Thyroid gland (tissue), 4 donors: ENCODE measurements at regions not wholly inside any gene's neighbourhood (a gene's known extent, or its start where the extent isn't known, plus 50 kb on each side); places are given as distances from the start of the nearest gene placed in this dataset.

Experiments
- POLR2A ChIP-seq, 2 donors: fragments of 450-650 bp; IDR thresholded peaks; one replicate each; pipeline ENCODE4 v1.6.1; 2017; ENCODE audit warnings: antibody characterized with exemption in 2 of 2, mild to moderate bottlenecking in 2 of 2, moderate library complexity in 1 of 2
- TF ChIP-seq, protein P1 (sequence below), 6 experiments: fragments of 200-600 bp in 3 of 6; fragments of 450-650 bp in 3 of 6; sonication (generic) in 3 of 6; IDR thresholded peaks; one replicate each; pipeline ENCODE4 v1.5.1; 2016 to 2019; ENCODE audit warnings: antibody characterized with exemption in 6 of 6, mild to moderate bottlenecking in 2 of 6, inconsistent platforms in 1 of 6, moderate library complexity in 1 of 6

DNA sequence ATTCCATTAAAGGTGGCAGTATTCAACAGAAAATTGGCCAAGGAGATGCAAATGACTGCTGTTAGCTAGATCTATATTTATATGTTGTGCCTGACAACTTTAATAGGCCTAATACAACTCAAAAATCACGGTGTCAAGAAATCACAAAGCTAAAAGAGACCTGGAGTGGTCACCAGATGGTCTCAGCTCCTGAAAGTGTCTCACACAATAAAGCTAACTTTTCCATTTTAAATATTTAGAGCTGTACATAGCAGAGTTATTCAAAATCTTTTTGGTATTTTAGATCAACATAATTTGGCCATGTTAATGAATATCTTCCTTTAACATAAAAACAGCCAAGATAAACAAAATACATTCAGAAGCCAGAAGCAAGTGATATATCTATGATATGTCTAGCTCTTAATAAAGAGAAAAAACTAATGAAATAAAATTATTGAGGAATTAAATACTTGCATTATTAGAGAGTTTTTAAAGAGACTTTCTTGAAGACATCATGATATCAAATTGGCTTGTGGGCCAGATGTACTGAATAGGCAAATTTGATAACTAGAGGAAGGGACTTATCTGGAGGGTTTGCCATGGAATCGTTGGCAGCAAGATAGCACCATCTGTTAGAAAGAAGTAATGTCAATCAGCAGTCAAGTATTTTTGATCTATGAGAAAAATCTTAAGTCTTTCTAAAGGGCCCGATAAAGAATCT is 84.9 kb upstream of the SCAF8 start:
- TF ChIP-seq, protein P1, sequence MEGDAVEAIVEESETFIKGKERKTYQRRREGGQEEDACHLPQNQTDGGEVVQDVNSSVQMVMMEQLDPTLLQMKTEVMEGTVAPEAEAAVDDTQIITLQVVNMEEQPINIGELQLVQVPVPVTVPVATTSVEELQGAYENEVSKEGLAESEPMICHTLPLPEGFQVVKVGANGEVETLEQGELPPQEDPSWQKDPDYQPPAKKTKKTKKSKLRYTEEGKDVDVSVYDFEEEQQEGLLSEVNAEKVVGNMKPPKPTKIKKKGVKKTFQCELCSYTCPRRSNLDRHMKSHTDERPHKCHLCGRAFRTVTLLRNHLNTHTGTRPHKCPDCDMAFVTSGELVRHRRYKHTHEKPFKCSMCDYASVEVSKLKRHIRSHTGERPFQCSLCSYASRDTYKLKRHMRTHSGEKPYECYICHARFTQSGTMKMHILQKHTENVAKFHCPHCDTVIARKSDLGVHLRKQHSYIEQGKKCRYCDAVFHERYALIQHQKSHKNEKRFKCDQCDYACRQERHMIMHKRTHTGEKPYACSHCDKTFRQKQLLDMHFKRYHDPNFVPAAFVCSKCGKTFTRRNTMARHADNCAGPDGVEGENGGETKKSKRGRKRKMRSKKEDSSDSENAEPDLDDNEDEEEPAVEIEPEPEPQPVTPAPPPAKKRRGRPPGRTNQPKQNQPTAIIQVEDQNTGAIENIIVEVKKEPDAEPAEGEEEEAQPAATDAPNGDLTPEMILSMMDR (IDR thresholded peaks at IDR 0.05), result no peak
- TF ChIP-seq POLR2A (IDR thresholded peaks at IDR 0.05), result no peak
